GM23338 (cell line): ENCODE measurements at regions not wholly inside any gene's neighbourhood (a gene's known extent, or its start where the extent isn't known, plus 50 kb on each side); places are given as distances from the start of the nearest gene placed in this dataset.

Experiments used
- ATAC-seq: fragments of 200-7000 bp; cut with Tn5 transposase; 3 replicates; pipeline ENCODE4 v1.9.1; 2020
- DNase-seq: peaks from one replicate; pipeline ENCODE4 v3.0.0-alpha.2; 2015; ENCODE audit warnings: low spot score
- H2AFZ ChIP-seq: fragments of 200-600 bp; sonication (generic); 2 replicates; pipeline ENCODE4 v1.8.0; 2016; ENCODE audit warnings: antibody characterized with exemption, mild to moderate bottlenecking, moderate library complexity
- H3F3A ChIP-seq: fragments of 200-600 bp; sonication (generic); replicated peaks from 2 replicates; pipeline ENCODE4 v1.8.0; 2017; ENCODE audit warnings: antibody characterized with exemption, mixed run types, low read depth
- H3K27ac ChIP-seq: fragments of 200-600 bp; sonication (generic); 2 replicates; pipeline ENCODE4 v1.6.1; 2016; ENCODE audit warnings: low read depth
- H3K27me3 ChIP-seq: fragments of 200-600 bp; sonication (generic); 2 replicates; pipeline ENCODE4 v1.8.0; 2016; ENCODE audit warnings: mild to moderate bottlenecking, mixed run types, moderate library complexity; ENCODE audit not compliant: insufficient read depth
- H3K36me3 ChIP-seq: fragments of 200-600 bp; sonication (generic); 2 replicates; pipeline ENCODE4 v1.8.0; 2016; ENCODE audit warnings: mild to moderate bottlenecking; ENCODE audit not compliant: insufficient read depth
- H3K4me1 ChIP-seq: fragments of 200-600 bp; sonication (generic); 2 replicates; pipeline ENCODE4 v1.8.0; 2016; ENCODE audit warnings: mild to moderate bottlenecking, moderate library complexity; ENCODE audit not compliant: insufficient read depth
- H3K4me2 ChIP-seq: fragments of 200-600 bp; sonication (generic); 2 replicates; pipeline ENCODE4 v1.7.1; 2017; ENCODE audit warnings: mixed run types
- H3K4me3 ChIP-seq: fragments of 200-600 bp; sonication (generic); 2 replicates; pipeline ENCODE4 v1.6.1; 2016; ENCODE audit warnings: mixed run types
- H3K79me2 ChIP-seq: fragments of 200-600 bp; sonication (generic); replicated peaks from 2 replicates; pipeline ENCODE4 v1.8.0; 2017; ENCODE audit warnings: mild to moderate bottlenecking; ENCODE audit not compliant: insufficient read depth
- H3K9me2 ChIP-seq: fragments of 200-600 bp; sonication (generic); 2 replicates; pipeline ENCODE4 v1.8.0; 2017; ENCODE audit not compliant: insufficient read depth
- H4K20me1 ChIP-seq: fragments of 200-600 bp; sonication (generic); replicated peaks from 2 replicates; pipeline ENCODE4 v1.8.0; 2017; ENCODE audit warnings: mild to moderate bottlenecking; ENCODE audit not compliant: insufficient read depth
- H3K27ac Mint-ChIP-seq: 2 replicates; pipeline ENCODE4 v1.8.0; 2020; ENCODE audit warnings: inconsistent platforms, mild to moderate bottlenecking, moderate library complexity, mixed read lengths
- H3K27me3 Mint-ChIP-seq: 3 replicates; pipeline ENCODE4 v1.8.0; 2022; ENCODE audit warnings: low read depth, mild to moderate bottlenecking, moderate library complexity, mixed read lengths, inconsistent platforms; ENCODE audit not compliant: insufficient read depth, poor library complexity
- H3K36me3 Mint-ChIP-seq: 3 replicates; pipeline ENCODE4 v1.8.0; 2021; ENCODE audit warnings: low read depth, mild to moderate bottlenecking, inconsistent platforms, moderate library complexity, mixed read lengths
- H3K4me1 Mint-ChIP-seq: 3 replicates; pipeline ENCODE4 v1.8.0; 2020; ENCODE audit warnings: mild to moderate bottlenecking, inconsistent platforms, mixed read lengths
- H3K4me3 Mint-ChIP-seq: 3 replicates; pipeline ENCODE4 v1.8.0; 2021; ENCODE audit warnings: moderate library complexity, mild to moderate bottlenecking, inconsistent platforms, mixed read lengths
- H3K9me3 Mint-ChIP-seq: 3 replicates; pipeline ENCODE4 v1.8.0; 2020; ENCODE audit warnings: moderate library complexity, mild to moderate bottlenecking, inconsistent platforms, mixed read lengths
- CREB1 ChIP-seq: fragments of 250-450 bp; sonication (Bioruptor Pico); IDR thresholded peaks from 2 replicates; pipeline ENCODE4 v1.5.0; 2020; ENCODE audit warnings: low read depth, mild to moderate bottlenecking, moderate library complexity
- ETS1 ChIP-seq: IDR thresholded peaks from 2 replicates; pipeline ENCODE4 v1.6.1; 2016; ENCODE audit warnings: antibody characterized with exemption
- EZH2 ChIP-seq: fragments of 200-600 bp; sonication (generic); IDR thresholded peaks from one replicate; pipeline ENCODE4 v1.8.0; 2017; ENCODE audit warnings: antibody characterized with exemption, mild to moderate bottlenecking, low read depth; ENCODE audit not compliant: unreplicated experiment
- EZH2phosphoT487 ChIP-seq: fragments of 200-600 bp; sonication (generic); IDR thresholded peaks from one replicate; pipeline ENCODE4 v1.8.1; 2018; ENCODE audit warnings: antibody characterized with exemption; ENCODE audit not compliant: unreplicated experiment
- JUNB ChIP-seq: IDR thresholded peaks from one replicate; pipeline ENCODE4 v1.6.1; 2016; ENCODE audit warnings: antibody characterized with exemption; ENCODE audit not compliant: unreplicated experiment
- NANOG ChIP-seq: IDR thresholded peaks from 2 replicates; pipeline ENCODE4 v1.6.1; 2016; ENCODE audit warnings: antibody characterized with exemption, borderline replicate concordance
- POLR2AphosphoS5 ChIP-seq: IDR thresholded peaks from 2 replicates; pipeline ENCODE4 v1.6.1; 2016; ENCODE audit warnings: antibody characterized with exemption, low read depth
- REST ChIP-seq: IDR thresholded peaks from one replicate; pipeline ENCODE4 v1.6.1; 2018; ENCODE audit warnings: antibody characterized with exemption; ENCODE audit not compliant: unreplicated experiment
- STAT1 ChIP-seq: IDR thresholded peaks from one replicate; pipeline ENCODE4 v1.6.1; 2016; ENCODE audit warnings: antibody characterized with exemption; ENCODE audit not compliant: unreplicated experiment
- ZNF114 ChIP-seq: fragments of 250-450 bp; sonication (Bioruptor Pico); IDR thresholded peaks from 2 replicates; pipeline ENCODE4 v1.5.0; 2020; ENCODE audit warnings: mild to moderate bottlenecking, moderate library complexity
- ZNF331 ChIP-seq: fragments of 250-450 bp; sonication (Bioruptor Pico); IDR thresholded peaks from 2 replicates; pipeline ENCODE4 v1.5.0; 2020; ENCODE audit warnings: low read depth, mild to moderate bottlenecking, moderate library complexity
- TF ChIP-seq, protein P1 (sequence below), 2 experiments: fragments of 200-600 bp in 1 of 2; sonication (generic) in 1 of 2; conservative IDR thresholded peaks; 2 replicates each; pipeline versions ENCODE4 v1.5.1 to v1.6.1; 2016 to 2017; ENCODE audit warnings: antibody characterized with exemption in 2 of 2, low read depth in 2 of 2, mild to moderate bottlenecking in 2 of 2, moderate library complexity in 1 of 2
- TF ChIP-seq, protein P2 (sequence below): fragments of 250-450 bp; sonication (Bioruptor Pico); IDR thresholded peaks from 2 replicates; pipeline ENCODE4 v1.5.0; 2020; ENCODE audit warnings: mild to moderate bottlenecking, moderate library complexity

DNA sequence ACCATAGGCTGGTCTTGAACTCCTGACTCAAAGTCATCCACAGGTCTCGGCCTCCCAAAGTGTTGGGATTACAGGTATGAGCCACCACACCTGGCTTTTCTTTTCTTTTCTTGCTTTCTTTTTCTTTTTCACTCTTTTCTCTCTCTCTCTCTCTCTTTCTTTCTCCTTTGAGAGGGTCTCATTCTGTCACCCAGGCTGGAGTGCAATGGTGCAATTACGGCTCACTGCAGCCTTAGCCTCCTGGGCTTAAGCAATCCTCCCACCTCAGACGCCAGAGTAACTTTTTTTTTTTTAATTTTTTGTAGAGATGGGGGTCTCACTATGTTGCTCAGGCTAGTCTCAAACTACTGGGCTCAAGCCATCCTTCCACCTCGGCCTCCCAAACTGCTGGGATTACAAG lies 133.1 kb upstream of the UBE2E1 start:
- H3K27ac ChIP-seq: no peak overlapping the region

More for the DNA sequence above, 133.1 kb upstream of the UBE2E1 start:
- H2AFZ ChIP-seq: no peak overlapping the region
- Mint-ChIP-seq H3K27ac (no peak overlapping the region), H3K27me3 (peaks cover 5% of the 10 kb centered on the region), H3K36me3 (no peaks in the 10 kb centered on the region), H3K9me3 (no peaks in the 10 kb centered on the region), H3K4me1 (peaks cover 16% of the 10 kb centered on the region), H3K4me3 (no peak overlapping the region)
- H3K27me3 ChIP-seq: peaks cover 13% of the 10 kb centered on the region
- H3K36me3 ChIP-seq: no peaks in the 10 kb centered on the region
- TF ChIP-seq EZH2phosphoT487: no peak
- no peak for TF ChIP-seq ZNF114 (CRISPR knock-in tag)
- no peak for TF ChIP-seq REST
- TF ChIP-seq JUNB: no peak
- TF ChIP-seq STAT1: no peak
- no peak for TF ChIP-seq NANOG
- TF ChIP-seq, protein P1, sequence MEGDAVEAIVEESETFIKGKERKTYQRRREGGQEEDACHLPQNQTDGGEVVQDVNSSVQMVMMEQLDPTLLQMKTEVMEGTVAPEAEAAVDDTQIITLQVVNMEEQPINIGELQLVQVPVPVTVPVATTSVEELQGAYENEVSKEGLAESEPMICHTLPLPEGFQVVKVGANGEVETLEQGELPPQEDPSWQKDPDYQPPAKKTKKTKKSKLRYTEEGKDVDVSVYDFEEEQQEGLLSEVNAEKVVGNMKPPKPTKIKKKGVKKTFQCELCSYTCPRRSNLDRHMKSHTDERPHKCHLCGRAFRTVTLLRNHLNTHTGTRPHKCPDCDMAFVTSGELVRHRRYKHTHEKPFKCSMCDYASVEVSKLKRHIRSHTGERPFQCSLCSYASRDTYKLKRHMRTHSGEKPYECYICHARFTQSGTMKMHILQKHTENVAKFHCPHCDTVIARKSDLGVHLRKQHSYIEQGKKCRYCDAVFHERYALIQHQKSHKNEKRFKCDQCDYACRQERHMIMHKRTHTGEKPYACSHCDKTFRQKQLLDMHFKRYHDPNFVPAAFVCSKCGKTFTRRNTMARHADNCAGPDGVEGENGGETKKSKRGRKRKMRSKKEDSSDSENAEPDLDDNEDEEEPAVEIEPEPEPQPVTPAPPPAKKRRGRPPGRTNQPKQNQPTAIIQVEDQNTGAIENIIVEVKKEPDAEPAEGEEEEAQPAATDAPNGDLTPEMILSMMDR (conservative IDR thresholded peaks at IDR 0.05; ENCODE audit: low read depth in 2 of 2): no peak
- TF ChIP-seq EZH2: no peak
- TF ChIP-seq ZNF331: no peak
- TF ChIP-seq POLR2AphosphoS5: no peak
- TF ChIP-seq CREB1: no peak
- no peak for TF ChIP-seq ETS1
- TF ChIP-seq, protein P2, sequence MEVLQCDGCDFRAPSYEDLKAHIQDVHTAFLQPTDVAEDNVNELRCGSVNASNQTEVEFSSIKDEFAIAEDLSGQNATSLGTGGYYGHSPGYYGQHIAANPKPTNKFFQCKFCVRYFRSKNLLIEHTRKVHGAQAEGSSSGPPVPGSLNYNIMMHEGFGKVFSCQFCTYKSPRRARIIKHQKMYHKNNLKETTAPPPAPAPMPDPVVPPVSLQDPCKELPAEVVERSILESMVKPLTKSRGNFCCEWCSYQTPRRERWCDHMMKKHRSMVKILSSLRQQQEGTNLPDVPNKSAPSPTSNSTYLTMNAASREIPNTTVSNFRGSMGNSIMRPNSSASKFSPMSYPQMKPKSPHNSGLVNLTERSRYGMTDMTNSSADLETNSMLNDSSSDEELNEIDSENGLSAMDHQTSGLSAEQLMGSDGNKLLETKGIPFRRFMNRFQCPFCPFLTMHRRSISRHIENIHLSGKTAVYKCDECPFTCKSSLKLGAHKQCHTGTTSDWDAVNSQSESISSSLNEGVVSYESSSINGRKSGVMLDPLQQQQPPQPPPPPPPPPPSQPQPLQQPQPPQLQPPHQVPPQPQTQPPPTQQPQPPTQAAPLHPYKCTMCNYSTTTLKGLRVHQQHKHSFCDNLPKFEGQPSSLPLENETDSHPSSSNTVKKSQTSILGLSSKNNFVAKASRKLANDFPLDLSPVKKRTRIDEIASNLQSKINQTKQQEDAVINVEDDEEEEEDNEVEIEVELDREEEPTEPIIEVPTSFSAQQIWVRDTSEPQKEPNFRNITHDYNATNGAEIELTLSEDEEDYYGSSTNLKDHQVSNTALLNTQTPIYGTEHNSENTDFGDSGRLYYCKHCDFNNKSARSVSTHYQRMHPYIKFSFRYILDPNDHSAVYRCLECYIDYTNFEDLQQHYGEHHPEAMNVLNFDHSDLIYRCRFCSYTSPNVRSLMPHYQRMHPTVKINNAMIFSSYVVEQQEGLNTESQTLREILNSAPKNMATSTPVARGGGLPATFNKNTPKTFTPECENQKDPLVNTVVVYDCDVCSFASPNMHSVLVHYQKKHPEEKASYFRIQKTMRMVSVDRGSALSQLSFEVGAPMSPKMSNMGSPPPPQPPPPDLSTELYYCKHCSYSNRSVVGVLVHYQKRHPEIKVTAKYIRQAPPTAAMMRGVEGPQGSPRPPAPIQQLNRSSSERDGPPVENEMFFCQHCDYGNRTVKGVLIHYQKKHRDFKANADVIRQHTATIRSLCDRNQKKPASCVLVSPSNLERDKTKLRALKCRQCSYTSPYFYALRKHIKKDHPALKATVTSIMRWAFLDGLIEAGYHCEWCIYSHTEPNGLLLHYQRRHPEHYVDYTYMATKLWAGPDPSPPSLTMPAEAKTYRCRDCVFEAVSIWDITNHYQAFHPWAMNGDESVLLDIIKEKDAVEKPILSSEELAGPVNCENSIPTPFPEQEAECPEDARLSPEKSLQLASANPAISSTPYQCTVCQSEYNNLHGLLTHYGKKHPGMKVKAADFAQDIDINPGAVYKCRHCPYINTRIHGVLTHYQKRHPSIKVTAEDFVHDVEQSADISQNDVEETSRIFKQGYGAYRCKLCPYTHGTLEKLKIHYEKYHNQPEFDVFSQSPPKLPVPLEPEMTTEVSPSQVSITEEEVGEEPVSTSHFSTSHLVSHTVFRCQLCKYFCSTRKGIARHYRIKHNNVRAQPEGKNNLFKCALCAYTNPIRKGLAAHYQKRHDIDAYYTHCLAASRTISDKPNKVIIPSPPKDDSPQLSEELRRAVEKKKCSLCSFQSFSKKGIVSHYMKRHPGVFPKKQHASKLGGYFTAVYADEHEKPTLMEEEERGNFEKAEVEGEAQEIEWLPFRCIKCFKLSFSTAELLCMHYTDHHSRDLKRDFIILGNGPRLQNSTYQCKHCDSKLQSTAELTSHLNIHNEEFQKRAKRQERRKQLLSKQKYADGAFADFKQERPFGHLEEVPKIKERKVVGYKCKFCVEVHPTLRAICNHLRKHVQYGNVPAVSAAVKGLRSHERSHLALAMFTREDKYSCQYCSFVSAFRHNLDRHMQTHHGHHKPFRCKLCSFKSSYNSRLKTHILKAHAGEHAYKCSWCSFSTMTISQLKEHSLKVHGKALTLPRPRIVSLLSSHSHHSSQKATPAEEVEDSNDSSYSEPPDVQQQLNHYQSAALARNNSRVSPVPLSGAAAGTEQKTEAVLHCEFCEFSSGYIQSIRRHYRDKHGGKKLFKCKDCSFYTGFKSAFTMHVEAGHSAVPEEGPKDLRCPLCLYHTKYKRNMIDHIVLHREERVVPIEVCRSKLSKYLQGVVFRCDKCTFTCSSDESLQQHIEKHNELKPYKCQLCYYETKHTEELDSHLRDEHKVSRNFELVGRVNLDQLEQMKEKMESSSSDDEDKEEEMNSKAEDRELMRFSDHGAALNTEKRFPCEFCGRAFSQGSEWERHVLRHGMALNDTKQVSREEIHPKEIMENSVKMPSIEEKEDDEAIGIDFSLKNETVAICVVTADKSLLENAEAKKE (CRISPR knock-in tag): no peak
- no peak overlapping the region for H3K4me2 ChIP-seq
- 0 out of 2 replicates have a peak, but pooled peaks cover 2% of the 10 kb centered on the region for H3F3A ChIP-seq
- peaks cover 8% of the 10 kb centered on the region; the same call in 1 of the 2 replicates for H3K4me1 ChIP-seq
- no peak overlapping the region for H3K4me3 ChIP-seq
- no peaks in the 10 kb centered on the region for H4K20me1 ChIP-seq
- H3K79me2 ChIP-seq: no peaks in the 10 kb centered on the region
- peaks cover 4% of the 10 kb centered on the region; the same call in 1 of the 2 replicates for H3K9me2 ChIP-seq
- no peak for DNase-seq
- ATAC-seq: no peak
